ENCODE measurements at regions not wholly inside any gene's neighbourhood (a gene's known extent, or its start where the extent isn't known, plus 50 kb on each side); places are given as distances from the start of the nearest gene placed in this dataset.

- TF ChIP-seq CTCF (IDR thresholded peaks at IDR 0.05; ENCODE audit: low read length) (no peak), EZH2 (IDR thresholded peaks at IDR 0.05; ENCODE audit: borderline replicate concordance, low read length) (no peak)
These were observed 105.5 kb upstream of the TMEM170B start for GRCh38 chr6:11432091-11432490.
